ENCODE measurements at regions not wholly inside any gene's neighbourhood (a gene's known extent, or its start where the extent isn't known, plus 50 kb on each side); places are given as distances from the start of the nearest gene placed in this dataset.

GRCh38 chr2:66813976-66814375 is 379.1 kb downstream of the MEIS1 start:
- TF ChIP-seq CTCF (conservative IDR thresholded peaks at IDR 0.05; ENCODE audit: low read depth, low read length) (no peak), POLR2A (IDR thresholded peaks at IDR 0.05; ENCODE audit: low read depth, low read length) (no peak), RFX5 (IDR thresholded peaks at IDR 0.05; ENCODE audit: low read depth, low read length) (no peak), MXI1 (IDR thresholded peaks at IDR 0.05; ENCODE audit: borderline replicate concordance, low read depth, low read length) (no peak), SMC3 (IDR thresholded peaks at IDR 0.05; ENCODE audit: low read depth, low read length) (no peak), CEBPB (IDR thresholded peaks at IDR 0.05; ENCODE audit: low read depth, low read length) (no peak), CHD1 (IDR thresholded peaks at IDR 0.05; ENCODE audit: low read depth, low read length) (no peak), NFE2L2 (IDR thresholded peaks at IDR 0.05; ENCODE audit: low read depth, low read length) (no peak), RAD21 (IDR thresholded peaks at IDR 0.05; ENCODE audit: low read length) (no peak), ELK1 (IDR thresholded peaks at IDR 0.05; ENCODE audit: borderline replicate concordance, low read depth, low read length) (no peak)
- TF ChIP-seq, protein P1, sequence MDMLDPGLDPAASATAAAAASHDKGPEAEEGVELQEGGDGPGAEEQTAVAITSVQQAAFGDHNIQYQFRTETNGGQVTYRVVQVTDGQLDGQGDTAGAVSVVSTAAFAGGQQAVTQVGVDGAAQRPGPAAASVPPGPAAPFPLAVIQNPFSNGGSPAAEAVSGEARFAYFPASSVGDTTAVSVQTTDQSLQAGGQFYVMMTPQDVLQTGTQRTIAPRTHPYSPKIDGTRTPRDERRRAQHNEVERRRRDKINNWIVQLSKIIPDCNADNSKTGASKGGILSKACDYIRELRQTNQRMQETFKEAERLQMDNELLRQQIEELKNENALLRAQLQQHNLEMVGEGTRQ (IDR thresholded peaks at IDR 0.05; ENCODE audit: low read depth, low read length) = no peak

Measured in IMR-90 (cell line).